Activated naive CD4-positive, alpha-beta T cell treated with anti-CD3 and anti-CD28 coated beads for 36 hours (primary cell): ENCODE measurements at regions not wholly inside any gene's neighbourhood (a gene's known extent, or its start where the extent isn't known, plus 50 kb on each side); places are given as distances from the start of the nearest gene placed in this dataset.
"Not testable (repeated sequence)": the region's sequence is repeated elsewhere in the genome, so short reads cannot be mapped to it uniquely, and the experiment has no call there.

ENCODE experiments used
- CTCF ChIA-PET: fragments of 350-600 bp; sonication (Branson Sonifier 250); formaldehyde crosslinking; loops from one replicate; lab custom pipeline; 2021; ENCODE audit warnings: antibody characterized with exemption; lab: Charles Lee
- DNase-seq: peaks from one replicate; pipeline ENCODE4 v3.0.0-alpha.2; 2020
- H3K27ac Mint-ChIP-seq: one replicate; pipeline ENCODE4 v1.8.0; 2021; ENCODE audit warnings: mild to moderate bottlenecking, mixed read lengths
- H3K27me3 Mint-ChIP-seq: one replicate; pipeline ENCODE4 v1.8.0; 2021; ENCODE audit warnings: low read depth, mixed read lengths
- H3K36me3 Mint-ChIP-seq: one replicate; pipeline ENCODE4 v1.8.0; 2021; ENCODE audit warnings: low read depth, mixed read lengths
- H3K4me1 Mint-ChIP-seq: one replicate; pipeline ENCODE4 v1.8.0; 2021; ENCODE audit warnings: low read depth, mixed read lengths
- H3K4me3 Mint-ChIP-seq: one replicate; pipeline ENCODE4 v1.8.0; 2021; ENCODE audit warnings: mild to moderate bottlenecking, moderate library complexity, mixed read lengths
- H3K9me3 Mint-ChIP-seq: one replicate; pipeline ENCODE4 v1.8.0; 2021; ENCODE audit warnings: mixed read lengths
- intact Hi-C: fragments of 100-400 bp; cut with micrococcal nuclease; formaldehyde crosslinking; loops from one replicate; pipeline ENCODE4 v1.15.1; 2023

DNA sequence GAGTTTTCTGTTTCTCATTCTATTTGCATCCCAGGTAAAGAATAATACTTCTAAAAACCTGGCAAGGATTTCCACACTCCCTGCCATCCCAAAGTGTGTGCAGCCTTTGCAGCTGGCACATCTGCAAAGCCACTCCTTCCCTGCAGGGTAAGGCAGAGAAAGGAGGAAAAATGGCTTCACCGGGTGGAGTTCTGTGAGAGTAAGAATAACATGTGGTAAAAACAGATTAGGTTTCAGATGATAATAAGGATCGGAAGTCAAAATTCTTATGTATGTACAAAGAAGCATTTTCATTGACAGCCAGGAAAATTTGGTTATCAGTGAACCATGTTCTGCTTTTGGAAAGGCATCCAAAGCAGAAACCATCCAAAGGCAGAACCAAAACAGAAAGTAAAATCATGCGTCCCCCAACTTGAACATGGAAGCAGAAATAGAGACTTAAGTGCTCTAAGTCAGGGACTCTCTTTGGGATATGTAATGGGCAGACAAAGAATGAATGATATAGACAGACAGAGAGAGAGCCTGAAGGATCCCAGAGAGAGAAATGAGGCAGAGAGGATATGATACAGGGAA is 192.6 kb upstream of the CCDC196 start:
- Mint-ChIP-seq H3K4me3 (no peak overlapping the region), H3K9me3 (no peaks in the 10 kb centered on the region), H3K27ac (no peak overlapping the region), H3K36me3 (no peaks in the 10 kb centered on the region), H3K27me3 (no peaks in the 10 kb centered on the region), H3K4me1 (no peaks in the 10 kb centered on the region)
- no peak for DNase-seq
- CTCF ChIA-PET = no interaction called here
- intact Hi-C loops = no loop called here

DNA sequence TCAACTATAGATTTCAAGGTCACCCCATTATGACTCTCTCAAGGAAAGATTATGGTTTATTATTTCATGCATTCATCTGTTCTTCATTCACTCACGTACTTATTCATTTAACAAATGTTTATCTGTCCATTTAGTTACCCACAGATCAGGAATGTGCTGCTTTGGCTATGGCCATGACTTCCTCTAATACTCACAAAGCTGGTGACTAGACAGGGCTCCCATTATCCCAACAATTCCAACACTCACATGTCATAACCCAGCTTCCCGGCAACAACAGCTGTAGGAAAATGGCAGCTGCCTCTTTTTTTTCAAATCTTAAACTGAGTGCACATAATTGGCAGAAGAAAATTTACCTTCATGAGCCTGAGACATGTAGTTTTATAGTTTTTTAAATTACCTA is 190.8 kb upstream of the CCDC196 start:
- H3K9me3 Mint-ChIP-seq = peaks cover 7% of the 10 kb centered on the region
- H3K4me3 Mint-ChIP-seq = no peak overlapping the region
- CTCF ChIA-PET = no interaction called here

DNA sequence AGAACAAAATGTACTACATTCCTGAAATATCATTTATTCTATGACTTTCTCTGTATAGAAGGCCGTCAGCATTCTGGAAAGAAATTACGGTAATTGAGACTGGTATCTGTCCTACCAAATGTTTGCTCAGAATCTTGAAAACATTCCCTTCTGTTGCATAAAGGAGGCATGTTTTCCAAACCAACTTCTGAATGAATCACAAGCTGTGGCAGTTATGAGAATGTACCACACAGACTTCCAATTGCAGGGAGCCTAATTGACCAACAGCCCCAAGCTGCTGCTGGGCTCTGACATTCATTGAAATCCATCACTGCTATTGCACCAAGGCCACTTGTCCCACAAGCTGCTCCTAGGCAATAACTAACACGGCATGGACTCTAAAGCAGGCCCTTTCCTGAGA is 185.3 kb upstream of the CCDC196 start:
- CTCF ChIA-PET = no interaction called here
- DNase-seq = no peak
- Mint-ChIP-seq H3K4me3 (no peak overlapping the region), H3K27me3 (no peaks in the 10 kb centered on the region), H3K36me3 (no peaks in the 10 kb centered on the region), H3K9me3 (peaks cover 7% of the 10 kb centered on the region), H3K4me1 (no peaks in the 10 kb centered on the region), H3K27ac (no peak overlapping the region)
- intact Hi-C loops = no loop called here

More for the DNA sequence above, 190.8 kb upstream of the CCDC196 start:
- no peaks in the 10 kb centered on the region for H3K4me1 Mint-ChIP-seq
- intact Hi-C loops = no loop called here
- H3K27ac Mint-ChIP-seq = no peak overlapping the region
- DNase-seq = no peak
- H3K36me3 Mint-ChIP-seq = no peaks in the 10 kb centered on the region
- no peaks in the 10 kb centered on the region for H3K27me3 Mint-ChIP-seq

DNA sequence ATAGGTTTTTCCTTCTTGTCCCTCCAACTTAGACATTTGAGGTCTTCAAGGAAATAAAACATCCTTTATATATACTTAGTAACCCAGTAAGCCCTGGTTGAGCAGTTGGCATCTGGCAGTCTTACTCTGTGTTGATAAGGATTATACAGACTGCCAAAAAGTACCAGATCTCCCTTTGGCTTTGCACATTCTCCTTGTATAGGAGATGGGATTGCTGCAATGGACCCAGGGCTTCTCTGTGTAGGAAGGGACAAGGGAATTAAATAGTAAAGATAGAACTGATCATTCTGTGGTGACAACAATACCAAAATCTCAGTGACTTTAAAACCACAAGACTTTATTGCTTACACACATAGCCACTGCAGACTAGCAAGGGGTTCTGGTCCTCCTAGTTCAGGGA is 180.1 kb upstream of the CCDC196 start:
- Mint-ChIP-seq H3K27me3 (no peaks in the 10 kb centered on the region), H3K9me3 (no peaks in the 10 kb centered on the region), H3K27ac (no peak overlapping the region), H3K4me3 (no peak overlapping the region), H3K4me1 (no peaks in the 10 kb centered on the region), H3K36me3 (no peaks in the 10 kb centered on the region)
- no peak for DNase-seq
- CTCF ChIA-PET = no interaction called here
- intact Hi-C loops = no loop called here

DNA sequence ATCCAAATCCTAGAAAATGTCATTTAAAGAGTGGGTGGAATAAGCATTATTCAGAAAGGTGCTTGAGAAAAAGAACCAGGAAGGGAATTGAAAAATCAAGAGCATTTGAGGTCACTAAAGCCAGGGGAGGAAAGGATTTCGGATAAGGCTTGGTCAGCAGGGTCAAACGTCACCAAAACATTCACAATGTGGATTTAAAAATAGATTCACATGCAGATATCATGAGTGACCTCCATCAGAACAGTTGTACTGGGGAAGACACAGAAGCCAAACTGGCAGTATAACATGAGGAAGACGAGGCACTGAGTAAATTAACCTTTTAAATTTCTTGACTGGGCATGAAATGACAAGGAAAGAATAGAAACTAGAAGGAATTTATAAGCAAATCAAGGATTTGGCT is 175.1 kb upstream of the CCDC196 start:
- Mint-ChIP-seq H3K9me3 (no peaks in the 10 kb centered on the region), H3K27ac (no peak overlapping the region), H3K27me3 (no peaks in the 10 kb centered on the region), H3K4me3 (no peak overlapping the region), H3K36me3 (no peaks in the 10 kb centered on the region), H3K4me1 (no peaks in the 10 kb centered on the region)
- CTCF ChIA-PET = no interaction called here
- intact Hi-C loops = no loop called here
- DNase-seq = no peak

DNA sequence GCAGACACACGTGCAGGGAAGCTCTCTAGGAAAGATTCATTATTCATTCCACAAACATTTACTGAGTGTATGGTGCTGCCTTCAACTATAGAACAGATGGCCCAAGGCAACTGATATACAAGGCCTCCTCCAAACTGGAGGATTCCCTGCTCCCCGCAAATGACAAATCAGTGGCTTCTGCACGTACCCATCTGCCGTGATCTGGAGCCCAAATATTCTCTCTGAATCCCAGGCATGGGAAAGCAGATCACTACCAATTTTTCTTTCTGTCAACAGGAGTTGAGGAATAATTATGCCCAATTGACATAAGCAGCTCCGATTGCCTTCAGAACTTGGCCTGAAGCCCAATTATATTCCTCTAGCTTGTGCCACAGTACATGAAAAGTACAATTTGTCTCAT is 174.2 kb upstream of the CCDC196 start:
- intact Hi-C loops = no loop called here
- H3K9me3 Mint-ChIP-seq = no peaks in the 10 kb centered on the region
- no peaks in the 10 kb centered on the region for H3K27me3 Mint-ChIP-seq
- CTCF ChIA-PET = no interaction called here
- no peaks in the 10 kb centered on the region for H3K36me3 Mint-ChIP-seq
- H3K4me3 Mint-ChIP-seq = no peak overlapping the region
- H3K4me1 Mint-ChIP-seq = no peaks in the 10 kb centered on the region
- no peak overlapping the region for H3K27ac Mint-ChIP-seq
- no peak for DNase-seq

DNA sequence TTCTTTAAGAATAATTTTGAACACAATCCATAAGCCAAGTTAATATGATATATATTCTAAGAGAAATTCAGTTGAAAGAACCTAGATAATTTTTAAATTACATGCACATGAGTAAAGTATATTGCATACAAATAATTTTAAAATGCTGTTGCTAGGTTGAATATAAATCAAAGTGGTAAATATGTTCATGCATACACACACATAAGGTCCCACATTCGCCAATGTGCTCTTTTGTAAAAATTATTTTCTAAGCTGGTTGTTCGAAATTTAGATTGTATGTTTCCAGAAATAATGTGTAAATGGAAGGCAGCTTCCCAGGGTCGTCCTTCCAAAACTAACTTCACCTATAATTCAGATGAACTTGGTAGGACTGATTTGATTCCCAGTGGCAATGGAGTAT is 173.7 kb upstream of the CCDC196 start:
- Mint-ChIP-seq H3K4me1 (no peaks in the 10 kb centered on the region), H3K4me3 (no peak overlapping the region), H3K27ac (no peak overlapping the region), H3K9me3 (peaks cover 4% of the 10 kb centered on the region), H3K27me3 (no peaks in the 10 kb centered on the region), H3K36me3 (peaks cover 2% of the 10 kb centered on the region)
- DNase-seq = no peak
- CTCF ChIA-PET = no interaction called here
- intact Hi-C loops = no loop called here

DNA sequence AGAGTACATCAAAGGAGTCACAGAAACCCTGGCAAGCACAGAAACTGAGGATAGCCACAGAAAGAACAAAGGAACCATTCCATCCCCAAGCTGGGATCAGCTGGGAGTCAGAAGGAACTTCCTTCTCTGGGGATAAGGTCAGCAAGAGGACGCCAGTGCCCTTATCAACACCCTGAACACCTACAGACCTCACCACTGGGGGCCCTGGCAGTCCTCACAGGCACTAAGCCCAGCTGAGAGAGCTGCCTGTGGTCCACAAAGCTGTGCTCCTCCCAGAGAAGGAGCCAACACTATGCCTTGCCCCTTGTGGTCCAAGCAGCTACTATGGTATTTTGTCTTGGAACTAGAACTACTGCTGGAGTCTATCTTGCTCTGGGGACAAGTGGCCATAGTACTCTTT is 171.1 kb upstream of the CCDC196 start:
- no peak for DNase-seq
- Mint-ChIP-seq H3K27ac (no peak overlapping the region), H3K27me3 (no peaks in the 10 kb centered on the region), H3K4me1 (no peaks in the 10 kb centered on the region), H3K4me3 (no peak overlapping the region), H3K36me3 (peaks cover 2% of the 10 kb centered on the region), H3K9me3 (peaks cover 11% of the 10 kb centered on the region)
- intact Hi-C loops = no loop called here
- CTCF ChIA-PET = no interaction called here

DNA sequence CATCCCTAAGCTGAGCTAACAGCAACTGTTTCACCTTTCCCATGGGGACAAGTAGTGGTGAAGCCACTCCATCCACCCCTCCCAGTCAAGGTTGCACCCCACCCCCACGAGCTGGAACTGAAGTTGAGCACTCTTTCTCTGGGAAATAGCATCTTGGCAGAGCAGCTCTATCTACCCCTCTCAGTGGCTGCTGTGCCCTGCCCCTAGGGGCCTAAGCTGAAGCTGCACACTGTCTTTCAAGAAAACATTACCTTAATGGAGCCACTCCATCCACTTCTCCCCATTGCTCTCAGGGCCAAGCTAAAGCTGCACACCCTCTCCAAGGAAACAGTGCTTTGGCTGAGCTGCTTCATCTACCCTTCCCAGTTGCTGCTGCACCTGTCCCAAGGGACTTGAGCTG is 170.6 kb upstream of the CCDC196 start:
- peaks cover 11% of the 10 kb centered on the region for H3K9me3 Mint-ChIP-seq
- DNase-seq = no peak
- H3K4me3 Mint-ChIP-seq = no peak overlapping the region
- CTCF ChIA-PET = interaction anchor here (0.6 kb wide), 1 partner anchor 32 kb away, joined by 3 read pairs; no protein-coding TSS in a partner anchor
- peaks cover 2% of the 10 kb centered on the region for H3K36me3 Mint-ChIP-seq
- intact Hi-C loops = no loop called here
- H3K27me3 Mint-ChIP-seq = no peaks in the 10 kb centered on the region
- no peaks in the 10 kb centered on the region for H3K4me1 Mint-ChIP-seq
- H3K27ac Mint-ChIP-seq = no peak overlapping the region

DNA sequence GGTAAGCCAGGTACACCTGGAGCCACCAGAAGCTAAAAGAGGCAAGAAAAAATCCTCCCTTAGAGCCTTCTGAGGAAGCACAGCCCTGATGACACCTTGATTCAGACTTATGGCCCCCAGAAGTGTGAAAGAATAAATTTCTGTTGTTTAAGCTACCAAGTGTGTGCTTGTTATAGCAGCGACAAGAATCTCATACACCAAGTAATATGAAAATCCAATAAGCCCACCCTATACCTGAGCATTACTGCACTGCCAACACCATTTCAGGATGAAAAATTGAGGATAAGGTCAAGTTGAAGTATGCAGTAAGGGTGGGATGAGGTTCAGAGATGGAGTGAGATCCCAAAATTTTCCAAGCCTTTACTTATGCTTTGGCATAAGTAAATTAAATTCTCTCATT is 163.6 kb upstream of the CCDC196 start:
- CTCF ChIA-PET = no interaction called here
- Mint-ChIP-seq H3K27me3 (no peaks in the 10 kb centered on the region), H3K27ac (no peak overlapping the region), H3K4me1 (no peaks in the 10 kb centered on the region), H3K4me3 (no peak overlapping the region), H3K9me3 (peaks cover 6% of the 10 kb centered on the region), H3K36me3 (no peaks in the 10 kb centered on the region)
- intact Hi-C loops = no loop called here
- no peak for DNase-seq

DNA sequence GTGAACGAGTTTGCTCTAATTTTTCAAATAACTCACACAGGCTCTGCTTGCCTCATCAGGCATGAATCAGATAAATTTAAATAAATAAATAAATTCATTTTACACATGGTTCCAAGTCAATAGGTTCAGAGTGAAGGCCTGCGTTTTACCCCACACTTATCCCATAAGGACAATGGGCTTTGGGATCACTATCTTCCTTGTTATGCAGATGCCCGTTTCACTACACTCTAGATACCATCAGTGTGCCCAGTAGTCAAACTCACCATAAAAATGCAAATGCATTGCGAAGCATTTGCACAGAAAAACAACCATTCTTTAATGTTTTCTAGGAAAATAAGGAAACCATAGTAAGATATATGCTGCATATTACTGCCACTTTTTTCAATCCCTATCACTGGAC is 155.9 kb upstream of the CCDC196 start:
- CTCF ChIA-PET = interaction anchor here (1.5 kb wide), 1 partner anchor 29 kb away, joined by 4 read pairs; no protein-coding TSS in a partner anchor
- H3K27ac Mint-ChIP-seq = no peak overlapping the region
- no peak overlapping the region for H3K4me3 Mint-ChIP-seq
- no peaks in the 10 kb centered on the region for H3K9me3 Mint-ChIP-seq
- H3K36me3 Mint-ChIP-seq = no peaks in the 10 kb centered on the region
- no peak for DNase-seq
- intact Hi-C loops = no loop called here
- H3K4me1 Mint-ChIP-seq = no peaks in the 10 kb centered on the region
- no peaks in the 10 kb centered on the region for H3K27me3 Mint-ChIP-seq

DNA sequence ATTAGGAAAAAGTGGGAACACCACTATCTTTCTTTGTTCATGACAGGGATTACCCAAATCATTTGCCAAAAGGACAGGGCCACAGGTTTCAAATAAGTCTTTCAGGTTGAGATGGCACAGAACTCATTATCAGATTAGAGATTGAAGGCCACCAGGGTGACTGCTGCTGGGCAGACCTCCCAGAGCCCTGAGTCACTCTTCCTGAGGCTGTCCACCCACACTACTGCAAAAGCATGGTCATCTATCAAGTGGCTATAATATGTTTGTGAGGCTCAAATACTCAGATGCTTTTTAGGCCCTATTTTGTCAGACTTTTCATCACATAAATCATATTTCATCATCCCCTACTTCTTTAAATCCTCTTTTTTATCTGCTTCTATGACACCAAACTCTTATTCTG is 155.3 kb upstream of the CCDC196 start:
- DNase-seq = no peak
- no peaks in the 10 kb centered on the region for H3K27me3 Mint-ChIP-seq
- no peak overlapping the region for H3K4me3 Mint-ChIP-seq
- intact Hi-C loops = no loop called here
- no peaks in the 10 kb centered on the region for H3K36me3 Mint-ChIP-seq
- H3K9me3 Mint-ChIP-seq = no peaks in the 10 kb centered on the region
- H3K27ac Mint-ChIP-seq = no peak overlapping the region
- no peaks in the 10 kb centered on the region for H3K4me1 Mint-ChIP-seq
- CTCF ChIA-PET = interaction anchor here (1.5 kb wide), 1 partner anchor 29 kb away, joined by 4 read pairs; no protein-coding TSS in a partner anchor

DNA sequence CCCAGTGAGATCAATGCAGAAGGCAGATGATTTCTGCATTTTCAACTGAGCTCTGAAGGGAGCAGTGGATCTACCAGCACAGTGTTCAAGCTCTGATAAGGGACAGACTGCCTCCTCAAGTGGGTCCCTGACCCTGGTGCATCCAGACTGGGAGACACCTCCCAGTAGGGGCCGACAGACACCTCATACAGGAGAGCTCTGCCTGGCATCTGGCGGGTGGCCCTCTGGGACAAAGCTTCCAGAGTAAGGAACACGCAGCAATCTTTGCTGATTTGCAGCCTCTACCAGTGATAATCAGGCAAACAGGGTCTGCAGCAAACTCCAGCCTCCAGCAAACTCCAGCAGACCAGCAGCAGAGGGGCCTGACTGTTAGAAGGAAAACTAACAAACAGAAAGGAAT is 152.9 kb upstream of the CCDC196 start:
- intact Hi-C loops, H3K36me3 Mint-ChIP-seq, H3K27me3 Mint-ChIP-seq, DNase-seq, H3K4me1 Mint-ChIP-seq, H3K9me3 Mint-ChIP-seq, H3K27ac Mint-ChIP-seq, H3K4me3 Mint-ChIP-seq: not testable (repeated sequence)
- CTCF ChIA-PET = interaction anchor here (0.6 kb wide), 1 partner anchor 1018 kb away, joined by 3 read pairs; no protein-coding TSS in a partner anchor
